ENCODE measurements at regions not wholly inside any gene's neighbourhood (a gene's known extent, or its start where the extent isn't known, plus 50 kb on each side); places are given as distances from the start of the nearest gene placed in this dataset.

- DNase-seq (ENCODE audit: low read depth, low spot score) (no peak), ATAC-seq (no peak)
- no peaks in the 10 kb centered on the region for H3K9me3 ChIP-seq (ENCODE audit: control insufficient read depth in 1 of 2, insufficient read depth in 1 of 2, low read depth in 1 of 2, low read length in 2 of 2)
- H3K27me3 ChIP-seq (ENCODE audit: insufficient read depth, low read length), result peaks cover 9% of the 10 kb centered on the region; the same call in 1 of the 2 replicates
- H3K79me2 ChIP-seq (ENCODE audit: insufficient read depth, low read length), result no peaks in the 10 kb centered on the region
- H3K27ac ChIP-seq (ENCODE audit: low read depth, low read length), result no peak overlapping the region
- RAD21 ChIA-PET (ENCODE audit: low non-redundant PET in 1 of 2, low total read pairs in 2 of 2, uncharacterized antibody in 2 of 2, unreplicated experiment in 2 of 2), result no interaction called here
- BruUV-seq (replicated peaks), result no TSS peak
- H2AFZ ChIP-seq (ENCODE audit: low read depth, low read length, poor library complexity, severe bottlenecking), result no peak overlapping the region
- no peaks in the 10 kb centered on the region for H4K20me1 ChIP-seq (ENCODE audit: insufficient read depth)
- H3K36me3 ChIP-seq (ENCODE audit: control insufficient read depth in 1 of 2, insufficient read depth in 2 of 2, low read length in 2 of 2), result no peaks in the 10 kb centered on the region
- POLR2A ChIA-PET, result no interaction called here
- intact Hi-C loops (cut with micrococcal nuclease), result no loop called here
- H3K9me2 ChIP-seq (ENCODE audit: insufficient read depth), result no peaks in the 10 kb centered on the region
- H3K9ac ChIP-seq (ENCODE audit: low read length), result no peak overlapping the region
- no peaks in the 10 kb centered on the region for H3K4me1 ChIP-seq (ENCODE audit: control insufficient read depth in 1 of 2, insufficient read depth in 2 of 2, low read length in 2 of 2)
- CTCF ChIA-PET, result no interaction called here
- H3K4me2 ChIP-seq (ENCODE audit: low read length), result no peak overlapping the region
- TF ChIP-seq FOSL1 (IDR thresholded peaks at IDR 0.05; ENCODE audit: low read depth), result no peak
- no peak for TF ChIP-seq CEBPB (IDR thresholded peaks at IDR 0.05; ENCODE audit: low read depth)
- no peak for TF ChIP-seq ZFX (IDR thresholded peaks at IDR 0.05)
- no peak for TF ChIP-seq SIN3A (IDR thresholded peaks at IDR 0.05; ENCODE audit: low read depth)
- TF ChIP-seq ZNF274 (IDR thresholded peaks at IDR 0.05; ENCODE audit: low read depth, low read length), result no peak
- no peak for TF ChIP-seq CTCF (IDR thresholded peaks at IDR 0.05 in 2 of 3, conservative IDR thresholded peaks at IDR 0.05 in 1 of 3; ENCODE audit: borderline replicate concordance in 1 of 3, insufficient read depth in 1 of 3, low read depth in 2 of 3, low read length in 2 of 3)
- no peak for TF ChIP-seq POLR2AphosphoS5 (IDR thresholded peaks at IDR 0.05; ENCODE audit: low read depth, low read length)
- TF ChIP-seq, protein P1, sequence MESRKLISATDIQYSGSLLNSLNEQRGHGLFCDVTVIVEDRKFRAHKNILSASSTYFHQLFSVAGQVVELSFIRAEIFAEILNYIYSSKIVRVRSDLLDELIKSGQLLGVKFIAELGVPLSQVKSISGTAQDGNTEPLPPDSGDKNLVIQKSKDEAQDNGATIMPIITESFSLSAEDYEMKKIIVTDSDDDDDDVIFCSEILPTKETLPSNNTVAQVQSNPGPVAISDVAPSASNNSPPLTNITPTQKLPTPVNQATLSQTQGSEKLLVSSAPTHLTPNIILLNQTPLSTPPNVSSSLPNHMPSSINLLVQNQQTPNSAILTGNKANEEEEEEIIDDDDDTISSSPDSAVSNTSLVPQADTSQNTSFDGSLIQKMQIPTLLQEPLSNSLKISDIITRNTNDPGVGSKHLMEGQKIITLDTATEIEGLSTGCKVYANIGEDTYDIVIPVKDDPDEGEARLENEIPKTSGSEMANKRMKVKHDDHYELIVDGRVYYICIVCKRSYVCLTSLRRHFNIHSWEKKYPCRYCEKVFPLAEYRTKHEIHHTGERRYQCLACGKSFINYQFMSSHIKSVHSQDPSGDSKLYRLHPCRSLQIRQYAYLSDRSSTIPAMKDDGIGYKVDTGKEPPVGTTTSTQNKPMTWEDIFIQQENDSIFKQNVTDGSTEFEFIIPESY (IDR thresholded peaks at IDR 0.05; ENCODE audit: extremely low read depth, insufficient replicate concordance, low read length), result no peak
- no peak for TF ChIP-seq RAD21 (IDR thresholded peaks at IDR 0.05; ENCODE audit: low read depth)
- TF ChIP-seq TCF7L2 (IDR thresholded peaks at IDR 0.05; ENCODE audit: borderline replicate concordance, extremely low read depth, insufficient read depth, insufficient read length), result no peak
- TF ChIP-seq CBX3 (IDR thresholded peaks at IDR 0.05; ENCODE audit: low read depth), result no peak
- no peak for TF ChIP-seq REST (IDR thresholded peaks at IDR 0.05; ENCODE audit: low read depth)
- no peak for TF ChIP-seq SRF (IDR thresholded peaks at IDR 0.05; ENCODE audit: low read depth)
- TF ChIP-seq, protein P2, sequence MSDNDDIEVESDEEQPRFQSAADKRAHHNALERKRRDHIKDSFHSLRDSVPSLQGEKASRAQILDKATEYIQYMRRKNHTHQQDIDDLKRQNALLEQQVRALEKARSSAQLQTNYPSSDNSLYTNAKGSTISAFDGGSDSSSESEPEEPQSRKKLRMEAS (IDR thresholded peaks at IDR 0.05), result no peak
- H3K4me3 ChIP-seq (replicated peaks in 1 of 2; ENCODE audit: low read depth in 1 of 2, low read length in 2 of 2), result no peak overlapping the region
Observed at GRCh38 chr2:6793913-6794312, 71.8 kb downstream of the CMPK2 start.

All from HCT116 (cell line).